ENCODE measurements at regions not wholly inside any gene's neighbourhood (a gene's known extent, or its start where the extent isn't known, plus 50 kb on each side); places are given as distances from the start of the nearest gene placed in this dataset.

GRCh38 chr1:230003409-230003808, 63.6 kb upstream of the GALNT2 start:
- no peak for DNase-seq (ENCODE audit: low read depth)

- DNase-seq (ENCODE audit: low read depth): no peak
These were observed 62.0 kb upstream of the GALNT2 start for GRCh38 chr1:230005040-230005439.

GRCh38 chr1:230008721-230009120, 58.3 kb upstream of the GALNT2 start:
- DNase-seq (ENCODE audit: low read depth): no peak

GRCh38 chr1:230009611-230010313, 57.3 kb upstream of the GALNT2 start:
- DNase-seq (ENCODE audit: low read depth): no peak

- no peak for DNase-seq (ENCODE audit: low read depth)
These were observed 56.3 kb upstream of the GALNT2 start for GRCh38 chr1:230010603-230011332.

- no peak for DNase-seq (ENCODE audit: low read depth)
These were observed 55.5 kb upstream of the GALNT2 start for GRCh38 chr1:230011333-230012092.

GRCh38 chr1:230012093-230012393, 55.0 kb upstream of the GALNT2 start:
- DNase-seq (ENCODE audit: low read depth): no peak

- DNase-seq (ENCODE audit: low read depth): no peak
These were observed 54.3 kb upstream of the GALNT2 start for GRCh38 chr1:230012741-230013140.

GRCh38 chr1:230016159-230016558, 50.9 kb upstream of the GALNT2 start:
- no peak for DNase-seq (ENCODE audit: low read depth)
